Coronary artery (tissue), 2 donors: ENCODE measurements at regions not wholly inside any gene's neighbourhood (a gene's known extent, or its start where the extent isn't known, plus 50 kb on each side); places are given as distances from the start of the nearest gene placed in this dataset.

ENCODE experiments used
- DNase-seq: peaks from one replicate; pipeline ENCODE4 v3.0.0-alpha.2; 2017; ENCODE audit warnings: low spot score
- H3K27ac ChIP-seq, 2 donors: fragments of 200-600 bp; sonication (generic); one replicate each; pipeline ENCODE4 v1.5.1; 2016 to 2019
- H3K4me3 ChIP-seq: fragments of 200-600 bp; sonication (generic); 2 replicates; pipeline ENCODE4 v1.5.1; 2016; ENCODE audit warnings: mild to moderate bottlenecking, moderate library complexity
- TF ChIP-seq, protein P1 (sequence below): fragments of 200-600 bp; sonication (generic); IDR thresholded peaks from one replicate; pipeline ENCODE4 v1.5.1; 2019; ENCODE audit warnings: antibody characterized with exemption

DNA sequence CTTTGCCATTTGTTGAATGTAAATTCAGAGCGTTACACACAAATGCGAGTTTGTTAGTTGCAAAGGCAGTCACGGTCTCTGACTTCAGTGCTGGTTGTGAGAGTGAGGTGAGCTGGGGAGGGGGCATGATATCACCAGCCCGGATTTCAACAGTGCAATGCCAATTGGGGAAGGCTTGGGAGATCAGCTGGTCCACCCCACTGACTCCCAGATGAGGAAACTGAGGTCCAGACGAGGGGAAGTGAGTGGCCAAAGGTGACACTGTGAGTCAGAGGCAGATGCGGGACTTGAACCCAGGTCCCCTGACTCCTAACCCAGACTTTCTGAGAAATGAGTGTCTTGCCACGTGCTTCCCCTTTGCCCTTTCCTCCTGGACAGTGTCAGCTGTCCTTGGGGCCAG is 62.1 kb downstream of the CEBPB start:
- H3K4me3 ChIP-seq = no peak overlapping the region
- H3K27ac ChIP-seq = no peak overlapping the region
- DNase-seq = no peak
- TF ChIP-seq, protein P1, sequence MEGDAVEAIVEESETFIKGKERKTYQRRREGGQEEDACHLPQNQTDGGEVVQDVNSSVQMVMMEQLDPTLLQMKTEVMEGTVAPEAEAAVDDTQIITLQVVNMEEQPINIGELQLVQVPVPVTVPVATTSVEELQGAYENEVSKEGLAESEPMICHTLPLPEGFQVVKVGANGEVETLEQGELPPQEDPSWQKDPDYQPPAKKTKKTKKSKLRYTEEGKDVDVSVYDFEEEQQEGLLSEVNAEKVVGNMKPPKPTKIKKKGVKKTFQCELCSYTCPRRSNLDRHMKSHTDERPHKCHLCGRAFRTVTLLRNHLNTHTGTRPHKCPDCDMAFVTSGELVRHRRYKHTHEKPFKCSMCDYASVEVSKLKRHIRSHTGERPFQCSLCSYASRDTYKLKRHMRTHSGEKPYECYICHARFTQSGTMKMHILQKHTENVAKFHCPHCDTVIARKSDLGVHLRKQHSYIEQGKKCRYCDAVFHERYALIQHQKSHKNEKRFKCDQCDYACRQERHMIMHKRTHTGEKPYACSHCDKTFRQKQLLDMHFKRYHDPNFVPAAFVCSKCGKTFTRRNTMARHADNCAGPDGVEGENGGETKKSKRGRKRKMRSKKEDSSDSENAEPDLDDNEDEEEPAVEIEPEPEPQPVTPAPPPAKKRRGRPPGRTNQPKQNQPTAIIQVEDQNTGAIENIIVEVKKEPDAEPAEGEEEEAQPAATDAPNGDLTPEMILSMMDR = no peak

DNA sequence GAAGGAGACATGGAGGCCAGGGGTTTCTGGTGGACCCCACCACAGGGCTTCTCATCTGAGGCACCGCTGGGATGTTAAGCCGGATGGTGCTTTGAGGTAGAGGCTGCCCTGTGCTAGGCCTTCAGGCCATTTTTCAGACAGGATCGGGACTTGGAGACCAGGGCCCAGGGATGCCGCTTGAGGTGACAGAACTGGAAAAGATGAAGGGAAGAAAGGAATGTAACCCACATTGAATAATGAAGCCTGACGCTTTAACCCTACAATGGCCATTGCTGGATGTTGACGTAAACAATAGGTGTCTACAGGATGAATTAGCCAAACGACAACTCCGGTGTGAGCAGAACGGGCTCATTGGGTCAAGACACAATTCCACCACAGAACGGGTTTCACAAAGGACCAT is 62.5 kb downstream of the CEBPB start:
- no peak for DNase-seq
- no peak overlapping the region for H3K4me3 ChIP-seq
- no peak overlapping the region for H3K27ac ChIP-seq
- TF ChIP-seq, protein P1 = no peak

DNA sequence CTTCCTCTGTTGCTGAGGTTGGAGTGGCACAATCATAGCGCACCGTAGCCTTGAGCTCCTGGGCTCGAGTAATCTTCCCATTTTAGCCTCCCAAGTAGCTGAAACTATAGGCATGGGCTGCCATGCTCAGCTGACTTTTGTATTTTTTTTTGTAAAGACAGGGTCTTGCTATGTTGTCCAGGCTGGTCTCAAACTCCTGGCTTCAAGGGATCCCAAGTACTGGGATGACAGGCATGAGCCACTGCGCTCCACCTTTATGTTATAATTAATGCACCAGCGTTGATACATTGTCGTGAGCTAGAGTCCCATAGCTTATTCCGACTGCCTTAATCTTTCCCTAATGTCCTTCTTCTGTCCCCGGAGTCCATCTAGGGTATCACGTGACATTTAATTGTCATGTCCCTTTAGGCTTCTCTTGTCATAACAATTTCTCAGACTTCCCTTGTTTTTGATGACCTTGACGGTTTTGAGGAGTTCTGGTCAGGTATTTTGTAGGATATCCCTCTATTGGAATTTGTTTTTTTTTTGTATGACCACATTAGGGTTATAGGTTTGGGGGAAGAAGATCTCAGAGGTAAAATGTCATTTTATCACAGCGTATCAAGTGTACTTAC is 63.9 kb downstream of the CEBPB start:
- H3K4me3 ChIP-seq = no peak overlapping the region
- H3K27ac ChIP-seq = no peak overlapping the region
- DNase-seq = no peak
- TF ChIP-seq, protein P1 = no peak

DNA sequence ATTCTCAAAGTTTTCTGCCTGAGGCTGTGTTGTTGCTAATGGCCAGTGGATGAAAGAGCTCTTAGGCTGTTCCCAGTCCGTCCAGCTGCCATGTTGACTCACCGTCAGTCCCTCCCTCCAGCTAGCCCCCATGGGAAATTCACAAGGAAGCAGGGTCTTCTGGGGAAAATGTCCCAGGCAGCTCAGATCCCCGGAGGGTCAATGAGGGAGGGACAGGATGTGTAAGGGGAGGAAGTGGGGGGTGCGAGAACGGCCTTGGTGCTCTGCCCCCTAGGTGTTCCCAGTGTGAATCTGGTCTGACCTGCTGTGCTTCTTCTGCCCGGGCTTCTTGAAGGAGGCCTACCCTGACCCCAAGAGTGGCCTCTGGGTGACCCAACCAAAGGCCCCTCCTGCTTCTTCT is 65.9 kb downstream of the CEBPB start:
- no peak for DNase-seq

DNA sequence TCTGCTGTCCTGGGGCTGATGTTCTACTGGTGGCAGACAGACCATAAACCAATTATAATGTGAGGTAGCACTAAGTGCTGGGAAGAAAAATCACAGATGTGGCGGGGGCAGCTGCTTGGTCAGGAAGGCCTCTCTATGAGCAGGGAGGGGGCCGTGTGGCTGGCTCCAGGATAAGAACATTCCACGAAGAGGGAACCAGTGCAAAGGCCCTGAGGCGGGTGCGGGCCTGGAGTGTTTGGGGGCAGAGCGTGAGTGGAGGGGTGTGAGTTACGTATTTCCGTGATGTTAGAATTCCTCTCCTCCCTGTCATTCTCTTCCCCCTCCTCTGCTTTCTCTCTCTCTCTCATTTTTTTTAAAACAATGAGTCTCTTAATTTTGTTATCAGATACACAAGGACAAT is 67.2 kb downstream of the CEBPB start:
- DNase-seq = no peak
- H3K27ac ChIP-seq = no peak overlapping the region
- TF ChIP-seq, protein P1 = no peak
- no peak overlapping the region for H3K4me3 ChIP-seq

More for the DNA sequence above, 65.9 kb downstream of the CEBPB start:
- TF ChIP-seq, protein P1 = no peak
- H3K4me3 ChIP-seq = no peak overlapping the region
- no peak overlapping the region for H3K27ac ChIP-seq

DNA sequence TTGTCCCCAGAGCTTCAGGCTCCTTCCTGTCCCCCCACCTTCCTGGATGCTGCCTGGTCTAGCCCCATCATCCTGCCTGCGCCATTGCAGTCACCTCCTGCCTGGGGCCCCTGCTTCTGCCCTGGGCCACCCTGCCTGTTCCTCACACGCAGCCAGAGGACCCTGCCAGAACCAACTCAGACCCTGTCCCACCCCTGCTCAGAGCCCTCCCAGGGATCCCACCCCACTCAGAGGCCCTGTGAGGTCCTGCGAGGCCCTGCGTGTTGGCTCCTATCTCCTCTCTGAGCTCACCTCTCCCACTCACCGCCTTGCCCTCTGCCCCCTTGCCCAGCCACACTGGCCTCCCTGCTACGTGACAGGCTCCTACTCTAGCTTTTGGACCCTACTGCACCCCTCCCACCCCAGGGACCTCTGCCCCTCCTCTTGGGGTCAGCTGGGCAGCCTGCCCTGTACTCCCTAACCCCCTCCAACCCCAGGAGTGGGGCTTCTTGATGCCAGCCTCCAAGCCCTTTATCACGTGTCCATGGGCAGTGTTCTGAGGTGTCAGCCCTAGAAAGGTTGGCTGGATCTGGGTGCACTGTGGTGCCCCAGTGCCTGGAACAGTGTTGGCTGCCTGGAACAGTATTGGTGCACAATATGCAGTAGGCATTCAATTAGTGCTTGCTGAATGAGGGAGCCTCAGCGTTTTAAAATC is 68.3 kb downstream of the CEBPB start:
- no peak overlapping the region for H3K4me3 ChIP-seq
- no peak for DNase-seq
- TF ChIP-seq, protein P1 = no peak
- H3K27ac ChIP-seq = peak overlapping the region in 1 of 2 donors; percentile 48
